ENCODE measurements at regions not wholly inside any gene's neighbourhood (a gene's known extent, or its start where the extent isn't known, plus 50 kb on each side); places are given as distances from the start of the nearest gene placed in this dataset.

DNA sequence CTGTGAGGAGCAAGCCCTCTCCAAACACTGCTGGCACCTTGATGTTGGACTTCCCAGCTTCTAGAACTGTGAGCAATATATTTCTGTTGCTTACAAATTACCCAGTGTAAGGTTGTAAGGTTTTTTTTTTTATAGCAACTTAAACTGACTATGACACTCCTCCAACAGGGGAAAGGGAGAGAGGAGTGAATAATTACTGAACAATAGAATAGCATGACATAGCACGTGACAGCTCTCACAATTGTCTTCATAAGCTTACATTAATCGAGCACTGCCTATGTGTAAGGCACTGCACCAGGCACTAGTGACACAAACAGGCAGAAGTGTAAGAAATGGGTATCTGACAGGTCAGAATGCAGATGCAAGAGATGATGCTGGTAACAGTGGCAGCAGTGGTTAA is 136.9 kb downstream of the FAT3 start:
- no peak for TF ChIP-seq CTCF (IDR thresholded peaks at IDR 0.05 in 2 of 3, conservative IDR thresholded peaks at IDR 0.05 in 1 of 3; ENCODE audit: insufficient read depth in 2 of 3, low read depth in 1 of 3, low read length in 3 of 3)
- TF ChIP-seq, protein P1, sequence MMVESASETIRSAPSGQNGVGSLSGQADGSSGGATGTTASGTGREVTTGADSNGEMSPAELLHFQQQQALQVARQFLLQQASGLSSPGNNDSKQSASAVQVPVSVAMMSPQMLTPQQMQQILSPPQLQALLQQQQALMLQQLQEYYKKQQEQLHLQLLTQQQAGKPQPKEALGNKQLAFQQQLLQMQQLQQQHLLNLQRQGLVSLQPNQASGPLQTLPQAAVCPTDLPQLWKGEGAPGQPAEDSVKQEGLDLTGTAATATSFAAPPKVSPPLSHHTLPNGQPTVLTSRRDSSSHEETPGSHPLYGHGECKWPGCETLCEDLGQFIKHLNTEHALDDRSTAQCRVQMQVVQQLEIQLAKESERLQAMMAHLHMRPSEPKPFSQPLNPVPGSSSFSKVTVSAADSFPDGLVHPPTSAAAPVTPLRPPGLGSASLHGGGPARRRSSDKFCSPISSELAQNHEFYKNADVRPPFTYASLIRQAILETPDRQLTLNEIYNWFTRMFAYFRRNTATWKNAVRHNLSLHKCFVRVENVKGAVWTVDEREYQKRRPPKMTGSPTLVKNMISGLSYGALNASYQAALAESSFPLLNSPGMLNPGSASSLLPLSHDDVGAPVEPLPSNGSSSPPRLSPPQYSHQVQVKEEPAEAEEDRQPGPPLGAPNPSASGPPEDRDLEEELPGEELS (CRISPR knock-in tag; IDR thresholded peaks at IDR 0.05; ENCODE audit: borderline replicate concordance), result no peak
- no peak for TF ChIP-seq NCOA4 (IDR thresholded peaks at IDR 0.05; ENCODE audit: partially characterized antibody)
- TF ChIP-seq ZKSCAN1 (IDR thresholded peaks at IDR 0.05; ENCODE audit: low read depth, low read length), result no peak

Measured in K562 (cell line).